Testis (tissue), 2 donors: ENCODE measurements at regions not wholly inside any gene's neighbourhood (a gene's known extent, or its start where the extent isn't known, plus 50 kb on each side); places are given as distances from the start of the nearest gene placed in this dataset.

Experiments used
- POLR2A ChIP-seq: fragments of 450-650 bp; IDR thresholded peaks from one replicate; pipeline ENCODE4 v1.6.1; 2017; ENCODE audit warnings: antibody characterized with exemption, mild to moderate bottlenecking, moderate library complexity
- TF ChIP-seq, protein P1 (sequence below), 3 experiments: fragments of 450-650 bp in 2 of 3; fragments of 200-600 bp in 1 of 3; sonication (generic) in 1 of 3; IDR thresholded peaks; one replicate each; pipeline ENCODE4 v1.5.1; 2016 to 2019; ENCODE audit warnings: antibody characterized with exemption in 3 of 3, mild to moderate bottlenecking in 2 of 3, moderate library complexity in 1 of 3

DNA sequence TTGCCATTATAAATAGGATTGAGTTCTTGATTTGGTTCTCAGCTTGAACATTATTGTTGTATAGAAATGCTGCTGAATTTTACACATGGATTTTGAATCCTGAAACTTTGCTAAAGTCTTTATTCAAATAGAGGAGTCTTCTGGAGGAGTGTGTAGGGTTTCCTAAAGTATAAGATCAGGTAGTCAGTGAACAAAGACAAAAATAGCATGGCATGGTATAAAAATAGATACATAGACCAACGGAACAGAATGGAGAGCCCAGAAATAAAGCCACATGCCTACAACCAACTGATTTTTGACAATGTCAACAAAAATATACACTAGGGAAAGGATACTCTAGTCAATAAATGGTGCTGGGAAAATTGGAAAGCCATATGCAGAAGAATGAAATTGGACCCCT is 740.1 kb downstream of the QKI start:
- no peak for TF ChIP-seq POLR2A
- TF ChIP-seq, protein P1, sequence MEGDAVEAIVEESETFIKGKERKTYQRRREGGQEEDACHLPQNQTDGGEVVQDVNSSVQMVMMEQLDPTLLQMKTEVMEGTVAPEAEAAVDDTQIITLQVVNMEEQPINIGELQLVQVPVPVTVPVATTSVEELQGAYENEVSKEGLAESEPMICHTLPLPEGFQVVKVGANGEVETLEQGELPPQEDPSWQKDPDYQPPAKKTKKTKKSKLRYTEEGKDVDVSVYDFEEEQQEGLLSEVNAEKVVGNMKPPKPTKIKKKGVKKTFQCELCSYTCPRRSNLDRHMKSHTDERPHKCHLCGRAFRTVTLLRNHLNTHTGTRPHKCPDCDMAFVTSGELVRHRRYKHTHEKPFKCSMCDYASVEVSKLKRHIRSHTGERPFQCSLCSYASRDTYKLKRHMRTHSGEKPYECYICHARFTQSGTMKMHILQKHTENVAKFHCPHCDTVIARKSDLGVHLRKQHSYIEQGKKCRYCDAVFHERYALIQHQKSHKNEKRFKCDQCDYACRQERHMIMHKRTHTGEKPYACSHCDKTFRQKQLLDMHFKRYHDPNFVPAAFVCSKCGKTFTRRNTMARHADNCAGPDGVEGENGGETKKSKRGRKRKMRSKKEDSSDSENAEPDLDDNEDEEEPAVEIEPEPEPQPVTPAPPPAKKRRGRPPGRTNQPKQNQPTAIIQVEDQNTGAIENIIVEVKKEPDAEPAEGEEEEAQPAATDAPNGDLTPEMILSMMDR (IDR thresholded peaks at IDR 0.05): no peak
